A549 (cell line): ENCODE measurements at regions not wholly inside any gene's neighbourhood (a gene's known extent, or its start where the extent isn't known, plus 50 kb on each side); places are given as distances from the start of the nearest gene placed in this dataset.

ENCODE experiments used
- ATAC-seq, 2 experiments: fragments of 200-7000 bp in 1 of 2; fragments of >200 bp in 1 of 2; cut with Nextera tagmentation in 1 of 2; cut with Tn5 transposase in 1 of 2; 3 replicates each; pipeline versions ENCODE4 v1.8.0 to v1.9.1; 2018 to 2020; ENCODE audit warnings: mild to moderate bottlenecking in 1 of 2, moderate library complexity in 1 of 2
- CTCF ChIA-PET: fragments of 300-600 bp; sonication (Branson Sonifier 250); formaldehyde crosslinking; extraction: SDS; loops from one replicate; lab custom pipeline; 2021; ENCODE audit warnings: antibody characterized with exemption, inconsistent platforms; lab: Yijun Ruan, JAX
- POLR2A ChIA-PET: fragments of 350-600 bp; formaldehyde crosslinking; extraction: SDS; loops from one replicate; lab custom pipeline; 2021; ENCODE audit warnings: antibody characterized with exemption, inconsistent platforms; lab: Yijun Ruan, JAX
- DNase-seq, 2 experiments: peaks; one replicate each; pipeline versions ENCODE4 v3.0.0 to v3.0.0-alpha.2; 2011 to 2016; ENCODE audit warnings: low read depth in 1 of 2, low spot score in 1 of 2
- FAIRE-seq: peaks from 2 replicates; lab custom pipeline; 2011; peaks lifted over from hg19 to GRCh38; lab: Jason Lieb, UNC
- H3K27ac ChIP-seq, 2 experiments: fragments of >200 bp; sonication (Bioruptor Twin); formaldehyde crosslinking; 3 replicates each; pipeline ENCODE4 v1.5.1; 2016 to 2017
- H3K4me1 ChIP-seq: fragments of >200 bp; sonication (Bioruptor Twin); formaldehyde crosslinking; 3 replicates; pipeline ENCODE4 v1.6.1; 2016
- H3K4me2 ChIP-seq: fragments of >200 bp; sonication (Bioruptor Twin); formaldehyde crosslinking; 3 replicates; pipeline ENCODE4 v1.6.1; 2016
- H3K4me3 ChIP-seq: fragments of >200 bp; sonication (Bioruptor Twin); formaldehyde crosslinking; 3 replicates; pipeline ENCODE4 v1.5.1; 2016
- H3K9me3 ChIP-seq: fragments of >200 bp; sonication (Bioruptor Twin); formaldehyde crosslinking; 3 replicates; pipeline ENCODE4 v1.6.1; 2016
- ATOH8 ChIP-seq: fragments of 250-450 bp; sonication (Bioruptor Pico); IDR thresholded peaks from 2 replicates; pipeline ENCODE4 v1.5.0; 2020; ENCODE audit warnings: low read depth, mild to moderate bottlenecking, moderate library complexity
- CHD2 ChIP-seq: fragments of 150-350 bp; IDR thresholded peaks from 2 replicates; pipeline ENCODE4 v1.6.1; 2014; ENCODE audit warnings: low read length; ENCODE audit not compliant: partially characterized antibody
- CHD4 ChIP-seq: fragments of 200-600 bp; sonication (generic); IDR thresholded peaks from 2 replicates; pipeline ENCODE4 v1.6.1; 2016; ENCODE audit warnings: antibody characterized with exemption, mild to moderate bottlenecking, borderline replicate concordance
- EHF ChIP-seq: fragments of 250-450 bp; sonication (Bioruptor Pico); IDR thresholded peaks from 2 replicates; pipeline ENCODE4 v1.5.0; 2020; ENCODE audit warnings: mild to moderate bottlenecking
- ESRRA ChIP-seq: fragments of 150-350 bp; IDR thresholded peaks from 2 replicates; pipeline ENCODE4 v1.6.1; 2014; ENCODE audit warnings: mild to moderate bottlenecking, low read length, borderline replicate concordance
- HDAC2 ChIP-seq: fragments of 200-600 bp; sonication (generic); IDR thresholded peaks from 2 replicates; pipeline ENCODE4 v1.6.1; 2016
- HES2 ChIP-seq: fragments of >200 bp; sonication (Bioruptor Twin); formaldehyde crosslinking; IDR thresholded peaks from 2 replicates; pipeline ENCODE4 v1.6.1; 2016
- MAFK ChIP-seq: fragments of 450-650 bp; IDR thresholded peaks from 2 replicates; pipeline ENCODE4 v1.6.1; 2014; ENCODE audit not compliant: partially characterized antibody
- MAX ChIP-seq: IDR thresholded peaks from 2 replicates; pipeline ENCODE4 v1.6.1; 2012
- MAZ ChIP-seq: fragments of 150-350 bp; IDR thresholded peaks from 2 replicates; pipeline ENCODE4 v1.6.1; 2014; ENCODE audit warnings: antibody characterized with exemption, low read depth, low read length, borderline replicate concordance
- PBX3 ChIP-seq: IDR thresholded peaks from 2 replicates; pipeline ENCODE4 v1.6.1; 2012
- RAD21 ChIP-seq, 2 experiments: fragments of >200 bp in 1 of 2; sonication (Bioruptor Twin) in 1 of 2; formaldehyde crosslinking in 1 of 2; IDR thresholded peaks in 1 of 2; conservative IDR thresholded peaks in 1 of 2; 2 replicates in 1 of 2; 3 replicates in 1 of 2; pipeline ENCODE4 v1.6.1; 2012 to 2018; ENCODE audit warnings: inconsistent platforms in 1 of 2
- SREBF2 ChIP-seq: fragments of 450-650 bp; IDR thresholded peaks from 2 replicates; pipeline ENCODE4 v1.6.1; 2014; ENCODE audit warnings: mild to moderate bottlenecking, moderate library complexity
- USF2 ChIP-seq: fragments of 450-650 bp; IDR thresholded peaks from 2 replicates; pipeline ENCODE4 v1.6.1; 2014; ENCODE audit warnings: antibody characterized with exemption
- ZSCAN20 ChIP-seq: fragments of 250-450 bp; sonication (Bioruptor Pico); IDR thresholded peaks from 2 replicates; pipeline ENCODE4 v1.8.0; 2022; ENCODE audit warnings: mild to moderate bottlenecking, moderate library complexity
- WGBS: methylation state at CpG from one replicate; pipeline ENCODE4 v1.1.6; 2017; ENCODE audit errors: missing lambda C conversion rate; 5-methylcytosine and 5-hydroxymethylcytosine counted together

GRCh38 chr13:64993514-64994164, 2236.5 kb downstream of the PCDH9 start:
- no peaks in the 10 kb centered on the region for H3K9me3 ChIP-seq
- no peak for ATAC-seq
- TF ChIP-seq MAFK (no peak), ATOH8 (CRISPR knock-in tag) (no peak), HDAC2 (no peak), MAX (no peak), CHD4 (no peak), MAZ (no peak), PBX3 (no peak), SREBF2 (no peak)
- H3K4me3 ChIP-seq = no peak overlapping the region
- CTCF ChIA-PET = no interaction called here
- DNase-seq = no peak
- no peak overlapping the region for H3K27ac ChIP-seq
- no peaks in the 10 kb centered on the region for H3K4me1 ChIP-seq
- WGBS = 65% methylated on average over 4 of the region's 4 CpGs
- POLR2A ChIA-PET = no interaction called here
- FAIRE-seq = no peak
- no peak overlapping the region for H3K4me2 ChIP-seq

GRCh38 chr13:64992314-64992713, 2237.8 kb downstream of the PCDH9 start:
- FAIRE-seq (no peak), DNase-seq (no peak), ATAC-seq (no peak)
- Histone ChIP-seq H3K27ac (no peak overlapping the region), H3K4me2 (no peak overlapping the region), H3K9me3 (no peaks in the 10 kb centered on the region), H3K4me1 (no peaks in the 10 kb centered on the region), H3K4me3 (no peak overlapping the region)
- 90% methylated on average over 2 of the region's 2 CpGs for WGBS
- POLR2A ChIA-PET = no interaction called here
- TF ChIP-seq MAFK = no peak
- CTCF ChIA-PET = no interaction called here

- no peak overlapping the region for H3K4me3 ChIP-seq
- TF ChIP-seq MAFK = peak; percentile 63
- TF ChIP-seq USF2 = no peak
- no peak for TF ChIP-seq RAD21 (conservative IDR thresholded peaks at IDR 0.05 in 1 of 2, IDR thresholded peaks at IDR 0.05 in 1 of 2)
- no peak for ATAC-seq
- WGBS = 48% methylated on average over 5 of the region's 5 CpGs
- no peak overlapping the region for H3K4me2 ChIP-seq
- FAIRE-seq = no peak
- POLR2A ChIA-PET = no interaction called here
- CTCF ChIA-PET = no interaction called here
- no peak overlapping the region for H3K27ac ChIP-seq
- H3K4me1 ChIP-seq = no peaks in the 10 kb centered on the region
- no peak for DNase-seq
- no peaks in the 10 kb centered on the region for H3K9me3 ChIP-seq
These were observed 2245.1 kb downstream of the PCDH9 start for GRCh38 chr13:64985075-64985474.

GRCh38 chr13:64962404-64962803, 2267.7 kb downstream of the PCDH9 start:
- DNase-seq = no peak
- no peak for ATAC-seq
- POLR2A ChIA-PET = no interaction called here
- TF ChIP-seq ZSCAN20 (CRISPR knock-in tag) (no peak), CHD2 (no peak), EHF (CRISPR knock-in tag) (no peak), ESRRA (no peak), USF2 (no peak), CHD4 (no peak), HES2 (no peak)
- Histone ChIP-seq H3K27ac (no peak overlapping the region), H3K4me2 (no peak overlapping the region), H3K9me3 (no peaks in the 10 kb centered on the region), H3K4me3 (no peak overlapping the region), H3K4me1 (no peaks in the 10 kb centered on the region)
- no peak for FAIRE-seq
- CTCF ChIA-PET = interaction anchor here (1.7 kb wide), 1 partner anchor 21 kb away, joined by 3 read pairs; no protein-coding TSS in a partner anchor
- 50% methylated on average over 1 of the region's 1 CpG for WGBS
